Endodermal cell (in vitro differentiated cells): ENCODE measurements at regions not wholly inside any gene's neighbourhood (a gene's known extent, or its start where the extent isn't known, plus 50 kb on each side); places are given as distances from the start of the nearest gene placed in this dataset.

Experiments used
- DNase-seq: peaks from one replicate; pipeline ENCODE4 v3.0.0-alpha.2; 2017
- H3K27ac ChIP-seq: 2 replicates; pipeline ENCODE4 v1.5.1; 2013; ENCODE audit warnings: mild to moderate bottlenecking, low read depth, low read length, moderate library complexity
- H3K27me3 ChIP-seq: 2 replicates; pipeline ENCODE4 v1.6.1; 2013; ENCODE audit warnings: mild to moderate bottlenecking, low read length, moderate library complexity; ENCODE audit not compliant: insufficient read depth, control insufficient read depth, poor library complexity, severe bottlenecking
- H3K36me3 ChIP-seq: 2 replicates; pipeline ENCODE4 v1.7.0; 2013; ENCODE audit warnings: mild to moderate bottlenecking, low read length, moderate library complexity; ENCODE audit not compliant: control insufficient read depth, insufficient read depth
- H3K4me1 ChIP-seq: one replicate; pipeline ENCODE4 v1.7.0; 2013; ENCODE audit warnings: low read length; ENCODE audit not compliant: control insufficient read depth, insufficient read depth
- H3K4me3 ChIP-seq: 2 replicates; pipeline ENCODE4 v1.5.1; 2013; ENCODE audit warnings: mild to moderate bottlenecking, low read length, moderate library complexity
- H3K9ac ChIP-seq: 2 replicates; pipeline ENCODE4 v1.6.1; 2013; ENCODE audit warnings: mild to moderate bottlenecking, low read length, moderate library complexity; ENCODE audit not compliant: poor library complexity, severe bottlenecking; ENCODE audit errors: extremely low read depth
- H3K9me3 ChIP-seq: 2 replicates; pipeline ENCODE4 v1.6.1; 2013; ENCODE audit warnings: mild to moderate bottlenecking, low read length, moderate library complexity; ENCODE audit not compliant: control insufficient read depth
- H3K27ac Mint-ChIP-seq: 2 replicates; pipeline ENCODE4 v1.8.0; 2020; ENCODE audit warnings: mixed read lengths
- H3K27me3 Mint-ChIP-seq: 2 replicates; pipeline ENCODE4 v1.8.0; 2021; ENCODE audit warnings: mild to moderate bottlenecking, mixed read lengths; ENCODE audit not compliant: insufficient read depth
- H3K36me3 Mint-ChIP-seq: 2 replicates; pipeline ENCODE4 v1.8.0; 2020; ENCODE audit warnings: low read depth, mixed read lengths
- H3K4me1 Mint-ChIP-seq: 2 replicates; pipeline ENCODE4 v1.8.0; 2020; ENCODE audit warnings: mixed read lengths
- H3K4me3 Mint-ChIP-seq: 2 replicates; pipeline ENCODE4 v1.8.0; 2020; ENCODE audit warnings: mild to moderate bottlenecking, moderate library complexity, mixed read lengths
- H3K9me3 Mint-ChIP-seq: 2 replicates; pipeline ENCODE4 v1.8.0; 2020; ENCODE audit warnings: mild to moderate bottlenecking, mixed read lengths
- CTCF ChIP-seq: fragments of 200-600 bp; sonication (generic); conservative IDR thresholded peaks from 2 replicates; pipeline ENCODE4 v1.5.0; 2021; ENCODE audit warnings: antibody characterized with exemption, mild to moderate bottlenecking
- WGBS, 2 experiments: methylation state at CpG; one replicate each; pipeline versions ENCODE4 v1.1.5 to v1.1.7; 2013; ENCODE audit warnings: missing lambda C conversion rate in 2 of 2, mixed read lengths in 1 of 2; ENCODE audit not compliant: insufficient coverage in 1 of 2, insufficient read length in 1 of 2; 5-methylcytosine and 5-hydroxymethylcytosine counted together

- Mint-ChIP-seq H3K4me3 (no peak overlapping the region), H3K4me1 (peaks cover 2% of the 10 kb centered on the region), H3K27me3 (peaks cover 3% of the 10 kb centered on the region), H3K36me3 (no peaks in the 10 kb centered on the region), H3K27ac (peak overlapping the region; percentile 22), H3K9me3 (peaks cover 4% of the 10 kb centered on the region)
- Histone ChIP-seq H3K36me3 (no peaks in the 10 kb centered on the region), H3K27me3 (no peaks in the 10 kb centered on the region), H3K4me3 (no peak overlapping the region), H3K9ac (no peak overlapping the region), H3K9me3 (peaks cover 10% of the 10 kb centered on the region), H3K4me1 (no peaks in the 10 kb centered on the region), H3K27ac (no peak overlapping the region)
- no peak for TF ChIP-seq CTCF
- no peak for DNase-seq
- WGBS, 2 experiments: 95% methylated on average over 2 of the region's 2 CpGs; no CpG with 5 or more reads in 1 of the 2 experiments
Observed at GRCh38 chr2:221833966-221834365, 261.9 kb upstream of the EPHA4 start.

GRCh38 chr2:221831051-221831450 is 258.9 kb upstream of the EPHA4 start:
- Mint-ChIP-seq H3K36me3 (no peaks in the 10 kb centered on the region), H3K4me1 (peaks cover 1% of the 10 kb centered on the region), H3K9me3 (peaks cover 10% of the 10 kb centered on the region), H3K27ac (no peak overlapping the region), H3K4me3 (no peak overlapping the region), H3K27me3 (peaks cover 3% of the 10 kb centered on the region)
- Histone ChIP-seq H3K27ac (no peak overlapping the region), H3K27me3 (no peaks in the 10 kb centered on the region), H3K4me3 (no peak overlapping the region), H3K4me1 (no peaks in the 10 kb centered on the region), H3K9me3 (peaks cover 16% of the 10 kb centered on the region), H3K9ac (no peak overlapping the region), H3K36me3 (no peaks in the 10 kb centered on the region)
- no peak for DNase-seq
- WGBS, 2 experiments: 99% methylated on average over 2 of the region's 2 CpGs; no CpG with 5 or more reads in 1 of the 2 experiments
- TF ChIP-seq CTCF: no peak

- Histone ChIP-seq H3K27ac (no peak overlapping the region), H3K36me3 (no peaks in the 10 kb centered on the region), H3K4me1 (no peaks in the 10 kb centered on the region), H3K4me3 (no peak overlapping the region), H3K27me3 (no peaks in the 10 kb centered on the region), H3K9ac (no peak overlapping the region), H3K9me3 (no peaks in the 10 kb centered on the region)
- Mint-ChIP-seq H3K27ac (no peak overlapping the region), H3K36me3 (no peaks in the 10 kb centered on the region), H3K4me1 (no peaks in the 10 kb centered on the region), H3K4me3 (no peak overlapping the region), H3K9me3 (no peaks in the 10 kb centered on the region), H3K27me3 (no peaks in the 10 kb centered on the region)
- DNase-seq: no peak
- WGBS, 2 experiments: 93 to 100% methylated on average over 1 to 2 of the region's 2 CpGs
- TF ChIP-seq CTCF: no peak
Observed at GRCh38 chr2:221822416-221822815, 250.3 kb upstream of the EPHA4 start.
